NCI-H1694 (cell line): ENCODE measurements at regions not wholly inside any gene's neighbourhood (a gene's known extent, or its start where the extent isn't known, plus 50 kb on each side); places are given as distances from the start of the nearest gene placed in this dataset.

Experiments
- DNase-seq: peaks from one replicate; lab custom pipeline; 2025; lab: John Stamatoyannopoulos, UW

- DNase-seq = peak; percentile 10
Observed at GRCh38 chr2:172230889-172231401, 128.2 kb upstream of the DLX2 start.

GRCh38 chr2:172231508-172231907 is 128.8 kb upstream of the DLX2 start:
- DNase-seq = no peak

GRCh38 chr2:172232708-172233396 is 130.2 kb upstream of the DLX2 start:
- DNase-seq = no peak

GRCh38 chr2:172233987-172234715 is 131.5 kb upstream of the DLX2 start:
- DNase-seq = no peak

- no peak for DNase-seq
Observed at GRCh38 chr2:172234716-172235691, 132.3 kb upstream of the DLX2 start.

GRCh38 chr2:172239944-172240590 is 137.4 kb upstream of the DLX2 start:
- DNase-seq = no peak

- DNase-seq = no peak
Observed at GRCh38 chr2:172241222-172241621, 138.5 kb upstream of the DLX2 start.

GRCh38 chr2:172242471-172242870 is 139.8 kb upstream of the DLX2 start:
- DNase-seq = no peak

GRCh38 chr2:172242961-172243360 is 140.3 kb upstream of the DLX2 start:
- no peak for DNase-seq

- no peak for DNase-seq
Observed at GRCh38 chr2:172244419-172245130, 141.9 kb upstream of the DLX2 start.

- no peak for DNase-seq
Observed at GRCh38 chr2:172246649-172247048, 143.9 kb upstream of the DLX2 start.

- DNase-seq = no peak
Observed at GRCh38 chr2:172247203-172247602, 144.5 kb upstream of the DLX2 start.

- DNase-seq = no peak
Observed at GRCh38 chr2:172248381-172248780, 145.7 kb upstream of the DLX2 start.

- no peak for DNase-seq
Observed at GRCh38 chr2:172248785-172249187, 146.1 kb upstream of the DLX2 start.

GRCh38 chr2:172249334-172249733 is 146.6 kb upstream of the DLX2 start:
- no peak for DNase-seq

GRCh38 chr2:172249986-172250385 is 147.3 kb upstream of the DLX2 start:
- DNase-seq = no peak

- no peak for DNase-seq
Observed at GRCh38 chr2:172251231-172251630, 148.5 kb upstream of the DLX2 start.

- DNase-seq = no peak
Observed at GRCh38 chr2:172252154-172252553, 149.5 kb upstream of the DLX2 start.

GRCh38 chr2:172253190-172254052 is 150.7 kb upstream of the DLX2 start:
- no peak for DNase-seq

- DNase-seq = peak; percentile 59
Observed at GRCh38 chr2:172256886-172257285, 154.2 kb upstream of the DLX2 start.
